B cell (primary cell): ENCODE measurements at regions not wholly inside any gene's neighbourhood (a gene's known extent, or its start where the extent isn't known, plus 50 kb on each side); places are given as distances from the start of the nearest gene placed in this dataset.

Experiments used
- ATAC-seq: fragments of 200-7000 bp; cut with Tn5 transposase; one replicate; pipeline ENCODE4 v1.10.0; 2021; ENCODE audit warnings: low read depth, mild to moderate bottlenecking, moderate number of reproducible peaks, moderate library complexity
- CTCF ChIA-PET: fragments of 350-600 bp; sonication (Branson Sonifier 250); formaldehyde crosslinking; loops from one replicate; lab custom pipeline; 2021; ENCODE audit warnings: antibody characterized with exemption, inconsistent platforms; lab: Charles Lee
- POLR2A ChIA-PET: fragments of 350-600 bp; sonication (Branson Sonifier 250); formaldehyde crosslinking; loops from one replicate; lab custom pipeline; 2021; ENCODE audit warnings: antibody characterized with exemption; lab: Charles Lee
- DNase-seq: peaks from one replicate; pipeline ENCODE4 v3.0.0; 2013
- H2AFZ ChIP-seq: 2 replicates; pipeline ENCODE4 v1.6.1; 2012; ENCODE audit warnings: mild to moderate bottlenecking, low read depth, low read length; ENCODE audit not compliant: insufficient read depth, poor library complexity, severe bottlenecking
- H3K27ac ChIP-seq, 2 donors: 1 replicate in 1 of 2; 2 replicates in 1 of 2; pipeline ENCODE4 v1.5.1; 2012 to 2013; ENCODE audit warnings: low read length in 2 of 2, mild to moderate bottlenecking in 2 of 2, moderate library complexity in 1 of 2
- H3K27me3 ChIP-seq, 4 experiments: fragments of 200-600 bp in 1 of 4; sonication (generic) in 1 of 4; replicated peaks in 1 of 4; 1 replicate in 2 of 4; 2 replicates in 2 of 4; pipeline versions ENCODE4 v1.6.1 to v1.7.0; 2013 to 2016; ENCODE audit warnings: low read length in 3 of 4, mild to moderate bottlenecking in 2 of 4, mixed read lengths in 1 of 4, moderate library complexity in 1 of 4; ENCODE audit not compliant: insufficient read depth in 4 of 4, control insufficient read depth in 3 of 4; ENCODE audit errors: control extremely low read depth in 1 of 4
- H3K36me3 ChIP-seq, 2 experiments: replicated peaks in 1 of 2; 1 replicate in 1 of 2; 2 replicates in 1 of 2; pipeline versions ENCODE4 v1.6.1 to v1.7.1; 2013; ENCODE audit warnings: low read length in 1 of 2; ENCODE audit not compliant: insufficient read depth in 2 of 2, control insufficient read depth in 1 of 2; ENCODE audit errors: control extremely low read depth in 1 of 2, extremely low read depth in 1 of 2
- H3K4me1 ChIP-seq, 2 donors: fragments of 200-600 bp in 1 of 2; sonication (generic) in 1 of 2; 1 replicate in 1 of 2; 2 replicates in 1 of 2; pipeline versions ENCODE4 v1.5.1 to v1.6.1; 2013 to 2017; ENCODE audit warnings: low read length in 2 of 2; ENCODE audit not compliant: control insufficient read depth in 2 of 2, insufficient read depth in 2 of 2
- H3K4me2 ChIP-seq: replicated peaks from 2 replicates; pipeline ENCODE3; 2012; ENCODE audit warnings: mild to moderate bottlenecking, low read depth, low read length; ENCODE audit not compliant: poor library complexity, severe bottlenecking
- H3K4me3 ChIP-seq, 5 experiments: fragments of 200-600 bp in 1 of 5; sonication (generic) in 1 of 5; 1 replicate in 3 of 5; 2 replicates in 2 of 5; pipeline versions ENCODE4 v1.5.1 to v1.7.0; 2011 to 2016; ENCODE audit warnings: low read length in 4 of 5, mild to moderate bottlenecking in 4 of 5, low read depth in 2 of 5, control low read depth in 1 of 5, moderate library complexity in 1 of 5; ENCODE audit not compliant: insufficient read depth in 1 of 5; ENCODE audit errors: control extremely low read depth in 1 of 5, extremely low read depth in 1 of 5
- H3K79me2 ChIP-seq: fragments of 200-600 bp; sonication (generic); one replicate; pipeline ENCODE4 v1.6.0; 2016; ENCODE audit warnings: low read length; ENCODE audit not compliant: control insufficient read depth, insufficient read depth
- H3K9ac ChIP-seq: fragments of 200-600 bp; sonication (generic); 2 replicates; pipeline ENCODE4 v1.6.1; 2017; ENCODE audit warnings: mild to moderate bottlenecking, low read length, moderate library complexity
- H3K9me3 ChIP-seq, 3 donors: one replicate each; pipeline versions ENCODE4 v1.6.1 to v1.7.1; 2013; ENCODE audit warnings: low read length in 2 of 3; ENCODE audit not compliant: control insufficient read depth in 2 of 3, insufficient read depth in 1 of 3; ENCODE audit errors: control extremely low read depth in 1 of 3
- H4K20me1 ChIP-seq: 2 replicates; pipeline ENCODE4 v1.6.0; 2012; ENCODE audit warnings: mild to moderate bottlenecking, low read length; ENCODE audit not compliant: insufficient read depth, control insufficient read depth, poor library complexity, severe bottlenecking
- H3K27ac Mint-ChIP-seq: one replicate; pipeline ENCODE4 v1.8.0; 2021; ENCODE audit warnings: mixed read lengths
- H3K27me3 Mint-ChIP-seq: one replicate; pipeline ENCODE4 v1.8.0; 2021; ENCODE audit warnings: mixed read lengths
- H3K4me1 Mint-ChIP-seq: one replicate; pipeline ENCODE4 v1.8.0; 2021; ENCODE audit warnings: mixed read lengths
- H3K4me3 Mint-ChIP-seq: one replicate; pipeline ENCODE4 v1.8.0; 2021; ENCODE audit warnings: mixed read lengths
- H3K9me3 Mint-ChIP-seq: one replicate; pipeline ENCODE4 v1.8.0; 2022; ENCODE audit warnings: mixed read lengths; ENCODE audit not compliant: insufficient read depth
- CTCF ChIP-seq: fragments of 200-600 bp; IDR thresholded peaks from one replicate; pipeline ENCODE4 v1.8.0; 2022; ENCODE audit warnings: antibody characterized with exemption, mild to moderate bottlenecking
- EZH2 ChIP-seq: IDR thresholded peaks from 2 replicates; pipeline ENCODE4 v1.6.1; 2012; ENCODE audit warnings: borderline replicate concordance, low read depth, mild to moderate bottlenecking, moderate library complexity, low read length; ENCODE audit not compliant: insufficient read depth, poor library complexity, severe bottlenecking
- WGBS: methylation state at CpG from one replicate; pipeline ENCODE4 v1.1.5; 2013; ENCODE audit warnings: missing lambda C conversion rate; ENCODE audit not compliant: insufficient coverage; 5-methylcytosine and 5-hydroxymethylcytosine counted together
- intact Hi-C: fragments of 100-400 bp; cut with micrococcal nuclease; formaldehyde crosslinking; loops from one replicate; pipeline ENCODE4 v1.10.0; 2022

DNA sequence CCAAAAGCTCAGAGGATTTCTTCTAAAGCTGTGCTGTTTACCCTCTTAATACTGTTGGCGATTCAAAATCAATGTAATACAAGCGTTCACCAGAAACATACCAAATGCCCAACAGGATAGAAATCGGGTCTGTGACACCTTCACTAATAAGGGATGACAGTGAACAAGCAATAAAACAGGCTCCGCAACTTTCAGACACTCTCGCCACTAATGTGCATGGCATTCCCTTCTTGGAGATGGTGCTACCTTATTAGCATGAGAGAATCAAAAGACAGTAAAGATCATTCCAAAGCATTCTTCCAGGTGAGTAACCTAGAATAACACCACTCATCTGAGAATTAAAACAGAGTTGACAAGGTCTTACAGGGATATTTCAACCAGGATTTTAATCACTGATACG is 367.1 kb downstream of the TTLL7 start:
- no peak overlapping the region for H2AFZ ChIP-seq
- H3K9ac ChIP-seq: no peak overlapping the region
- ChIA-PET CTCF (no interaction called here), POLR2A (no interaction called here)
- H3K9me3 ChIP-seq: no peaks in the 10 kb centered on the region
- H3K4me3 ChIP-seq: no peak overlapping the region
- no peaks in the 10 kb centered on the region for H3K27me3 Mint-ChIP-seq
- no peak for TF ChIP-seq CTCF
- TF ChIP-seq EZH2: no peak
- 93% methylated on average over 5 of the region's 6 CpGs for WGBS
- no peak overlapping the region for H3K27ac ChIP-seq
- no peaks in the 10 kb centered on the region for H3K79me2 ChIP-seq
- H3K27ac Mint-ChIP-seq: no peak overlapping the region
- no peaks in the 10 kb centered on the region for H3K27me3 ChIP-seq
- H3K4me2 ChIP-seq: no peak overlapping the region
- intact Hi-C loops: no loop called here
- H3K36me3 ChIP-seq: no peaks in the 10 kb centered on the region
- no peaks in the 10 kb centered on the region for H4K20me1 ChIP-seq
- H3K9me3 Mint-ChIP-seq: peaks cover 4% of the 10 kb centered on the region
- peaks cover 2% of the 10 kb centered on the region for H3K4me1 Mint-ChIP-seq
- ATAC-seq (no peak), DNase-seq (no peak)
- peaks cover under 1 to 3% of the 10 kb centered on the region in 2 donors for H3K4me1 ChIP-seq
- H3K4me3 Mint-ChIP-seq: no peak overlapping the region

GRCh38 chr1:83627045-83627444 is 371.9 kb downstream of the TTLL7 start:
- no peaks in the 10 kb centered on the region for H3K36me3 ChIP-seq
- intact Hi-C loops: no loop called here
- no peak overlapping the region for H3K4me3 ChIP-seq
- H2AFZ ChIP-seq: no peak overlapping the region
- TF ChIP-seq CTCF (no peak), EZH2 (no peak)
- Mint-ChIP-seq H3K9me3 (peaks cover 4% of the 10 kb centered on the region), H3K4me3 (no peak overlapping the region), H3K4me1 (peaks cover 16% of the 10 kb centered on the region), H3K27ac (no peak overlapping the region), H3K27me3 (no peaks in the 10 kb centered on the region)
- ATAC-seq: no peak
- POLR2A ChIA-PET: no interaction called here
- H3K9me3 ChIP-seq: no peaks in the 10 kb centered on the region
- H3K79me2 ChIP-seq: no peaks in the 10 kb centered on the region
- H3K4me2 ChIP-seq: peak overlapping the region; percentile 15
- no peak overlapping the region for H3K27ac ChIP-seq
- 100% methylated on average over 1 of the region's 1 CpG for WGBS
- CTCF ChIA-PET: no interaction called here
- no peaks in the 10 kb centered on the region for H4K20me1 ChIP-seq
- H3K9ac ChIP-seq: no peak overlapping the region
- H3K27me3 ChIP-seq: no peaks in the 10 kb centered on the region
- DNase-seq: no peak
- peaks cover 5 to 16% of the 10 kb centered on the region in 2 donors for H3K4me1 ChIP-seq
